ENCODE measurements at regions not wholly inside any gene's neighbourhood (a gene's known extent, or its start where the extent isn't known, plus 50 kb on each side); places are given as distances from the start of the nearest gene placed in this dataset.
"Not testable (repeated sequence)": the region's sequence is repeated elsewhere in the genome, so short reads cannot be mapped to it uniquely, and the experiment has no call there.

DNA sequence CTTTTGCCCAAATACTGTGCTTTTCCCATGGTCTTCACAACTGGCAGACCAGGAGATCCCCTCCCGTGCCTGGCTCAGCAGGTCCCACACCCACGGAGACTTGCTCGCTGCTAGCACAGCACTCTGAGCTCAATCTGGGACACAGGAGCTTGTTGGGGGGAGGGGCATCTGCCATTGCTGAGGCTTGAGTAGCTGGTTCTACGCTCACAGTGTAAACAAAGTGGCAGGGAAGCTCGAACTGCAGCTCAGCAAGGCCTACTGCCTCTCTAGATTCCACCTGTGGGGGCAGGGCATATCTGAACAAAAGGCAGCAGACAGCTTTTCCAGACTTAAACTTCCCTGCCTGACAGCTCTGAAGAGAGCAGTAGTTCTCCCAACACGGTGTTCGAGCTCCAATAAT is 251.6 kb upstream of the PCDH18 start:
- TF ChIP-seq TAF1 (IDR thresholded peaks at IDR 0.05; ENCODE audit: low read depth); EZH2 (IDR thresholded peaks at IDR 0.05; ENCODE audit: borderline replicate concordance, insufficient read depth, low read length, poor library complexity, severe bottlenecking); RAD21 (conservative IDR thresholded peaks at IDR 0.05); POLR2AphosphoS5 (IDR thresholded peaks at IDR 0.05); EP300 (conservative IDR thresholded peaks at IDR 0.05; ENCODE audit: poor library complexity, severe bottlenecking): not testable (repeated sequence)
- TF ChIP-seq, protein P1, sequence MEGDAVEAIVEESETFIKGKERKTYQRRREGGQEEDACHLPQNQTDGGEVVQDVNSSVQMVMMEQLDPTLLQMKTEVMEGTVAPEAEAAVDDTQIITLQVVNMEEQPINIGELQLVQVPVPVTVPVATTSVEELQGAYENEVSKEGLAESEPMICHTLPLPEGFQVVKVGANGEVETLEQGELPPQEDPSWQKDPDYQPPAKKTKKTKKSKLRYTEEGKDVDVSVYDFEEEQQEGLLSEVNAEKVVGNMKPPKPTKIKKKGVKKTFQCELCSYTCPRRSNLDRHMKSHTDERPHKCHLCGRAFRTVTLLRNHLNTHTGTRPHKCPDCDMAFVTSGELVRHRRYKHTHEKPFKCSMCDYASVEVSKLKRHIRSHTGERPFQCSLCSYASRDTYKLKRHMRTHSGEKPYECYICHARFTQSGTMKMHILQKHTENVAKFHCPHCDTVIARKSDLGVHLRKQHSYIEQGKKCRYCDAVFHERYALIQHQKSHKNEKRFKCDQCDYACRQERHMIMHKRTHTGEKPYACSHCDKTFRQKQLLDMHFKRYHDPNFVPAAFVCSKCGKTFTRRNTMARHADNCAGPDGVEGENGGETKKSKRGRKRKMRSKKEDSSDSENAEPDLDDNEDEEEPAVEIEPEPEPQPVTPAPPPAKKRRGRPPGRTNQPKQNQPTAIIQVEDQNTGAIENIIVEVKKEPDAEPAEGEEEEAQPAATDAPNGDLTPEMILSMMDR (IDR thresholded peaks at IDR 0.05; ENCODE audit: poor library complexity, severe bottlenecking) = not testable (repeated sequence)
